Heart left ventricle (tissue), 16 donors: ENCODE measurements at regions not wholly inside any gene's neighbourhood (a gene's known extent, or its start where the extent isn't known, plus 50 kb on each side); places are given as distances from the start of the nearest gene placed in this dataset.

Experiments used
- ATAC-seq, 4 donors: fragments of 200-7000 bp; cut with Tn5 transposase; one replicate each; pipeline ENCODE4 v1.9.1; 2020 to 2022; ENCODE audit warnings: moderate library complexity in 4 of 4, mild to moderate bottlenecking in 3 of 4, moderate number of reproducible peaks in 1 of 4
- DNase-seq, 5 donors: peaks; one replicate each; pipeline ENCODE4 v3.0.0-alpha.2; 2020
- H3K27ac ChIP-seq, 12 donors: fragments of 200-600 bp; sonication (generic) in 4 of 12; one replicate each; pipeline versions ENCODE4 v1.5.0 to v1.8.0; 2016 to 2022; ENCODE audit warnings: mild to moderate bottlenecking in 2 of 12
- H3K27me3 ChIP-seq, 9 donors: fragments of 200-600 bp; sonication (generic) in 2 of 9; one replicate each; pipeline versions ENCODE4 v1.5.1 to v1.8.0; 2016 to 2022; ENCODE audit warnings: mild to moderate bottlenecking in 3 of 9
- H3K36me3 ChIP-seq, 9 donors: fragments of 200-600 bp; sonication (generic) in 2 of 9; one replicate each; pipeline versions ENCODE4 v1.5.0 to v1.8.0; 2018 to 2022; ENCODE audit warnings: mild to moderate bottlenecking in 2 of 9
- H3K4me1 ChIP-seq, 12 donors: fragments of 200-600 bp; sonication (generic) in 4 of 12; one replicate each; pipeline versions ENCODE4 v1.5.0 to v1.8.0; 2016 to 2022; ENCODE audit warnings: mild to moderate bottlenecking in 3 of 12
- H3K4me3 ChIP-seq, 12 donors: fragments of 200-600 bp; sonication (generic) in 4 of 12; one replicate each; pipeline versions ENCODE4 v1.5.0 to v1.8.0; 2017 to 2022; ENCODE audit warnings: mild to moderate bottlenecking in 9 of 12, moderate library complexity in 4 of 12
- H3K9me3 ChIP-seq, 12 donors: fragments of 200-600 bp; sonication (generic) in 4 of 12; one replicate each; pipeline versions ENCODE4 v1.5.0 to v1.8.0; 2016 to 2022; ENCODE audit warnings: mild to moderate bottlenecking in 1 of 12
- POLR2A ChIP-seq, 2 donors: fragments of 450-650 bp; IDR thresholded peaks; one replicate each; pipeline ENCODE4 v1.6.1; 2017; ENCODE audit warnings: antibody characterized with exemption in 2 of 2, mild to moderate bottlenecking in 2 of 2, moderate library complexity in 2 of 2
- WGBS, 4 donors: extraction: QIAGEN DNeasy Blood & Tissue Kit in 2 of 4; methylation state at CpG; one replicate each; pipeline versions ENCODE4 v1.1.5 to v1.1.7; 2013 to 2018; 5-methylcytosine and 5-hydroxymethylcytosine counted together
- intact Hi-C, 10 donors: fragments of 100-400 bp; cut with DNase I; formaldehyde crosslinking; loops; one replicate each; pipeline versions ENCODE4 v1.11.1 to v1.14.2; 2022
- TF ChIP-seq, protein P1 (sequence below), 12 donors: fragments of 200-600 bp; sonication (generic) in 4 of 12; IDR thresholded peaks; one replicate each; pipeline versions ENCODE4 v1.5.0 to v1.8.0; 2018 to 2022; ENCODE audit warnings: antibody characterized with exemption in 12 of 12, mild to moderate bottlenecking in 5 of 12
- donor health status: ischemic (EF 13 %, LVEDD 7.1; RV severe dilation, severe dysfunction).
- donor health status: healthy with polysubstance abuse.
- donor health status: DM: no; HTN: yes; CAD: no.
- donor health status: DM: no; HTN: no; CAD: no.
- donor health status: ischemic (EF 25% LVEDD 6.9; RV normal size, moderate dysfunction).
- donor health status: ischemic (EF 25% LVEDD 5.7; RV mildly dilated, moderate dysfunction).
- donor health status: healthy.
- donor health status: DM: yes; HTN: yes; CAD: no.
- donor health status: ischemic (EF 35%, LVEDD 5.7; RV mildly dilated, moderate dysfunction).
- donor health status: nonischemic (EF 11% LVEDD 7.7; RV severe dilation, severe dysfunction).
- donor health status: DM: yes; HTN: yes; CAD: no.
- donor health status: PGD.
- donor health status: ischemic (EF 29% LVEDD 5.4; RV normal size, mild dysfunction).
- donor health status: nonischemic (EF 23%, LVEDD 6.1; RV moderate dilation, normal function).

DNA sequence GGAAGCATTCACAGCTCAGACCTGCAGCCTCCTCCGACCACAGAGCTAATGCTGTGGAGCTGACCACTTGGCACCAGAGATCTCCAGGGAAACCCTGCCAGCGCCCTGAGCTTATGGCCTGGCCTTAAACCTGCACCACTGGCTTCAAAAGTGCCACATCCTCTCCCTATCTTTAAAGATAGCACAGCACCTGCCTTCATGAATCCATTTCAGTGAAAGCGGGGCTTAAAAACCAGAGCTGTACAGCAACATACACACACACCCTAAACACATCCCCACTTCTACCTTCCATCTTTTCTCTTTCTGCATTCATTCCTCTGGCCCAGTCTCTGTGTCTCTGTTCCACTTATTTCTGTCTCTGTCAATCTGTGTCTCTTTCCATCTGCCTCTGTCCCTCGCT, 59.8 kb upstream of the CCDC167 start:
- Histone ChIP-seq H3K9me3 (peaks cover 0 to 2% (median 0%) of the 10 kb centered on the region in 12 donors), H3K36me3 (no peaks in the 10 kb centered on the region), H3K4me3 (peak overlapping the region in 1 of 12 donors; percentile 19), H3K27me3 (peaks cover 0 to 3% (median 0%) of the 10 kb centered on the region in 9 donors), H3K27ac (no peak overlapping the region), H3K4me1 (peaks cover 0 to 11% (median 0%) of the 10 kb centered on the region in 12 donors)
- ATAC-seq, result no peak
- intact Hi-C loops, result loop anchor here in 1 of 10 donors (10.0 kb wide), 1 partner anchor 125 kb away; no protein-coding TSS in a partner anchor
- no peak for TF ChIP-seq POLR2A (IDR thresholded peaks at IDR 0.05)
- TF ChIP-seq, protein P1, sequence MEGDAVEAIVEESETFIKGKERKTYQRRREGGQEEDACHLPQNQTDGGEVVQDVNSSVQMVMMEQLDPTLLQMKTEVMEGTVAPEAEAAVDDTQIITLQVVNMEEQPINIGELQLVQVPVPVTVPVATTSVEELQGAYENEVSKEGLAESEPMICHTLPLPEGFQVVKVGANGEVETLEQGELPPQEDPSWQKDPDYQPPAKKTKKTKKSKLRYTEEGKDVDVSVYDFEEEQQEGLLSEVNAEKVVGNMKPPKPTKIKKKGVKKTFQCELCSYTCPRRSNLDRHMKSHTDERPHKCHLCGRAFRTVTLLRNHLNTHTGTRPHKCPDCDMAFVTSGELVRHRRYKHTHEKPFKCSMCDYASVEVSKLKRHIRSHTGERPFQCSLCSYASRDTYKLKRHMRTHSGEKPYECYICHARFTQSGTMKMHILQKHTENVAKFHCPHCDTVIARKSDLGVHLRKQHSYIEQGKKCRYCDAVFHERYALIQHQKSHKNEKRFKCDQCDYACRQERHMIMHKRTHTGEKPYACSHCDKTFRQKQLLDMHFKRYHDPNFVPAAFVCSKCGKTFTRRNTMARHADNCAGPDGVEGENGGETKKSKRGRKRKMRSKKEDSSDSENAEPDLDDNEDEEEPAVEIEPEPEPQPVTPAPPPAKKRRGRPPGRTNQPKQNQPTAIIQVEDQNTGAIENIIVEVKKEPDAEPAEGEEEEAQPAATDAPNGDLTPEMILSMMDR (IDR thresholded peaks at IDR 0.05), result no peak
- 61 to 79% (median 70%) methylated on average over 4 of the region's 4 CpGs for WGBS, 4 donors
- no peak for DNase-seq

DNA sequence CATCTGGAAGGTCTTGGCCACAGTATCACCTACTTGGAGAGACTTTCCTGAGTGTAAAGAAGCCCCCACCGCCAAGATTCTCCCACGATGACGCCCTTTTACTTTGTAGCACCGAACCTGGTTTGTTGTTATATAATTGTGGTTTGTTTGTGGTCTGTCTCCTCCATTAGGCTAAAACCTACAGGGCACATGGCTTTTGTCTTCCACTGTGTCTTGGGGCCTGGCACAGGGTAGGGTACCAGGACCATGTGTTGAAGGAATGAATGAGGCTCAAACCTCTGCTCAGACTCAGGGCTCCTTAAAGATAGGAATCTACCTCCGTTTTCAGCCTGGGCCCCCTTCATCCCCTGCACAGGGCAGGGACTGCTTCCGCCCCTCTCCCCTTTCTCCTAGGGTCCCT, 59.4 kb upstream of the CCDC167 start:
- no peak for ATAC-seq
- no peak overlapping the region for H3K4me3 ChIP-seq
- H3K9me3 ChIP-seq, result peaks cover 0 to 2% (median 0%) of the 10 kb centered on the region in 12 donors
- 66 to 87% (median 72%) methylated on average over 6 of the region's 6 CpGs for WGBS, 4 donors
- H3K36me3 ChIP-seq, result no peaks in the 10 kb centered on the region
- DNase-seq, result no peak
- TF ChIP-seq POLR2A (IDR thresholded peaks at IDR 0.05), result no peak
- TF ChIP-seq, protein P1 (IDR thresholded peaks at IDR 0.05), result no peak
- H3K4me1 ChIP-seq, result peaks cover 0 to 9% (median 0%) of the 10 kb centered on the region in 12 donors
- H3K27me3 ChIP-seq, result peaks cover 0 to 4% (median 0%) of the 10 kb centered on the region in 9 donors
- no peak overlapping the region for H3K27ac ChIP-seq
- intact Hi-C loops, result loop anchor here in 1 of 10 donors (10.0 kb wide), 1 partner anchor 126 kb away; no protein-coding TSS in a partner anchor

DNA sequence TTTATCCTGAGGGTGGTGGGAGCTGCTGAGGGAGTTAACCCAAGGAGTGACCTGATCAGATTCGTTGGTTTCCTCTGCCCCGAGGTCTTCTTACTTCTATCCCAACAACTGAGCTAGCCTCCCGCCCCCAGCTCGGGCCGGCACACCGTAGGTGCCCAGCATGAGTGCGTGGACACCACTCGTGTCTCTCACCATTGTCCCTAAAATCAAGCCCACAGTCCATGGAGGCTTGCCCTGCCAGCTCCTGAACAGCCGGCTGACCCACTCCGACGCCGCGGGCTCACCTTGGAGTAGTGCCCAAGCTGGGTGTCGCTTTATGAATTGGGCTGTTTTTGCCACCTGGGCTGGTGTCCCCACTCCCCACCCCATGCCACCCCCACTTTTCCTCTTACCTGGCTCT, 59.0 kb upstream of the CCDC167 start:
- 83 to 95% (median 89%) methylated on average over 13 to 14 of the region's 14 CpGs for WGBS, 4 donors
- no peaks in the 10 kb centered on the region for H3K36me3 ChIP-seq
- peaks cover 0 to 2% (median 0%) of the 10 kb centered on the region in 12 donors for H3K9me3 ChIP-seq
- ATAC-seq (no peak), DNase-seq (no peak)
- H3K4me1 ChIP-seq, result peaks cover 0 to 5% (median 0%) of the 10 kb centered on the region in 12 donors
- intact Hi-C loops, result loop anchor here in 1 of 10 donors (10.0 kb wide), 1 partner anchor 126 kb away; no protein-coding TSS in a partner anchor
- H3K27me3 ChIP-seq, result peaks cover 0 to 5% (median 0%) of the 10 kb centered on the region in 9 donors
- TF ChIP-seq POLR2A (IDR thresholded peaks at IDR 0.05), result no peak
- TF ChIP-seq, protein P1 (IDR thresholded peaks at IDR 0.05), result no peak
- H3K4me3 ChIP-seq, result no peak overlapping the region
- no peak overlapping the region for H3K27ac ChIP-seq

DNA sequence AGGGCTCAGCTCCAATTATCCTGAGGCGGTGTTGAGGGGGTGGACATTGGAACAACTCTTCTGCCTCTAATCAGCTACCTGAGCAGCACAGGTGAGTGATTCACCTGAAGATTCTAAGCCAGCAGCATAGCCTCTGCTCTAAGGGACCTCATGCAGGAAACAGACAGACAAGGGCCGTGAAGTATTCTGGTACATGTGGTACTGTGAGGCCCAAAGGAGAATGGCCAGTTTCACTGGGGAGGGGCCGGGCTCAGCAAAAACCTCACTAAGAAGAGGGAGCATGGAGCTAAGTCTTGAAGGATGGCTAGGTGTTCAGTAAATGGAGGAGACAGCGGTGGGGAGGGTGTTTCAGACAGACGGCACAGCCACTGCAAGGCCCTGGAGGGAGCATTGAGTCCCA, 58.5 kb upstream of the CCDC167 start:
- no peak for DNase-seq
- Histone ChIP-seq H3K27ac (no peak overlapping the region), H3K4me1 (peaks cover 0 to 4% (median 0%) of the 10 kb centered on the region in 12 donors), H3K27me3 (peaks cover 0 to 7% (median 0%) of the 10 kb centered on the region in 9 donors), H3K36me3 (no peaks in the 10 kb centered on the region), H3K9me3 (peaks cover 0 to 2% (median 0%) of the 10 kb centered on the region in 12 donors), H3K4me3 (no peak overlapping the region)
- 90 to 94% (median 93%) methylated on average over 5 of the region's 5 CpGs for WGBS, 4 donors
- no peak for ATAC-seq
- intact Hi-C loops, result loop anchor here in 1 of 10 donors (10.0 kb wide), 1 partner anchor 127 kb away; no protein-coding TSS in a partner anchor
- TF ChIP-seq, protein P1 (IDR thresholded peaks at IDR 0.05), result no peak
- no peak for TF ChIP-seq POLR2A (IDR thresholded peaks at IDR 0.05)
